Testis (tissue), 2 donors: ENCODE measurements at regions not wholly inside any gene's neighbourhood (a gene's known extent, or its start where the extent isn't known, plus 50 kb on each side); places are given as distances from the start of the nearest gene placed in this dataset.

Source experiments
- CTCF ChIP-seq, 3 experiments: fragments of 450-650 bp in 2 of 3; fragments of 200-600 bp in 1 of 3; sonication (generic) in 1 of 3; IDR thresholded peaks; one replicate each; pipeline ENCODE4 v1.5.1; 2016 to 2019; ENCODE audit warnings: antibody characterized with exemption in 3 of 3, mild to moderate bottlenecking in 2 of 3, moderate library complexity in 1 of 3
- POLR2A ChIP-seq: fragments of 450-650 bp; IDR thresholded peaks from one replicate; pipeline ENCODE4 v1.6.1; 2017; ENCODE audit warnings: antibody characterized with exemption, mild to moderate bottlenecking, moderate library complexity

- no peak for TF ChIP-seq POLR2A
- no peak for TF ChIP-seq CTCF (IDR thresholded peaks at IDR 0.05)
Measured at GRCh38 chr5:53323511-53323910, 156.9 kb upstream of the FST start.
